H1 (cell line): ENCODE measurements at regions not wholly inside any gene's neighbourhood (a gene's known extent, or its start where the extent isn't known, plus 50 kb on each side); places are given as distances from the start of the nearest gene placed in this dataset.

Experiments
- CTCF ChIA-PET: fragments of 300-600 bp; sonication (Branson Sonifier 250); formaldehyde crosslinking; loops from one replicate; lab custom pipeline; 2021; ENCODE audit not compliant: partially characterized antibody; lab: Charles Lee
- POLR2A ChIA-PET: fragments of 300-600 bp; sonication (Branson Sonifier 250); formaldehyde crosslinking; loops from one replicate; lab custom pipeline; 2021; ENCODE audit warnings: inconsistent platforms; ENCODE audit not compliant: partially characterized antibody; lab: Charles Lee
- DNase-seq, 2 experiments: peaks; one replicate each; pipeline versions ENCODE4 v3.0.0 to v3.0.0-alpha.2; 2010 to 2022; ENCODE audit warnings: low spot score in 2 of 2, low read depth in 1 of 2, mixed read lengths in 1 of 2
- FAIRE-seq: peaks from 2 replicates; lab custom pipeline; 2011; peaks lifted over from hg19 to GRCh38; lab: Jason Lieb, UNC
- H2AFZ ChIP-seq: 2 replicates; pipeline ENCODE4 v1.8.1; 2012; ENCODE audit warnings: low read length, inconsistent platforms
- H2AK5ac ChIP-seq: 2 replicates; pipeline ENCODE4 v1.6.1; 2013; ENCODE audit warnings: low read depth, low read length
- H2BK120ac ChIP-seq: replicated peaks from 2 replicates; pipeline ENCODE3; 2013; ENCODE audit warnings: low read depth, low read length, inconsistent platforms
- H2BK12ac ChIP-seq: 2 replicates; pipeline ENCODE4 v1.6.1; 2013; ENCODE audit warnings: low read depth, low read length
- H2BK15ac ChIP-seq: 2 replicates; pipeline ENCODE4 v1.6.1; 2013; ENCODE audit warnings: low read length
- H2BK20ac ChIP-seq: 2 replicates; pipeline ENCODE4 v1.6.1; 2013; ENCODE audit warnings: low read length
- H2BK5ac ChIP-seq: 2 replicates; pipeline ENCODE4 v1.6.1; 2013; ENCODE audit warnings: low read depth, low read length
- H3K14ac ChIP-seq: 2 replicates; pipeline ENCODE4 v1.6.1; 2013; ENCODE audit warnings: inconsistent platforms; ENCODE audit not compliant: insufficient read length
- H3K18ac ChIP-seq: 2 replicates; pipeline ENCODE4 v1.6.1; 2013; ENCODE audit warnings: low read length; ENCODE audit errors: extremely low read depth
- H3K23ac ChIP-seq: 2 replicates; pipeline ENCODE4 v1.6.1; 2013; ENCODE audit warnings: inconsistent platforms; ENCODE audit not compliant: insufficient read length
- H3K23me2 ChIP-seq: 2 replicates; pipeline ENCODE4 v1.6.1; 2013; ENCODE audit warnings: low read depth, low read length
- H3K27ac ChIP-seq: 2 replicates; pipeline ENCODE4 v1.6.1; 2011; ENCODE audit warnings: low read depth, low read length, inconsistent platforms
- H3K27me3 ChIP-seq, 4 experiments: replicated peaks in 1 of 4; 1 replicate in 1 of 4; 2 replicates in 3 of 4; pipeline versions ENCODE4 v1.6.1 to v1.8.1; 2011 to 2013; ENCODE audit warnings: low read length in 3 of 4, mild to moderate bottlenecking in 3 of 4, inconsistent platforms in 2 of 4, mixed read lengths in 2 of 4, moderate library complexity in 1 of 4; ENCODE audit not compliant: control insufficient read depth in 3 of 4, insufficient read depth in 3 of 4; ENCODE audit errors: extremely low read depth in 1 of 4
- H3K36me3 ChIP-seq, 4 experiments: 2 replicates each; pipeline versions ENCODE4 v1.6.1 to v1.8.1; 2011 to 2013; ENCODE audit warnings: mild to moderate bottlenecking in 4 of 4, low read length in 3 of 4, moderate library complexity in 2 of 4, control low read depth in 1 of 4, inconsistent platforms in 1 of 4; ENCODE audit not compliant: insufficient read depth in 4 of 4, control insufficient read depth in 2 of 4
- H3K4ac ChIP-seq: replicated peaks from 2 replicates; pipeline ENCODE3; 2013; ENCODE audit warnings: low read length, low read depth, mixed read lengths, inconsistent platforms; ENCODE audit not compliant: insufficient read length
- H3K4me1 ChIP-seq, 4 experiments: replicated peaks in 1 of 4; 1 replicate in 1 of 4; 2 replicates in 3 of 4; pipeline versions ENCODE4 v1.6.1 to v1.8.1; 2011 to 2013; ENCODE audit warnings: low read length in 3 of 4, inconsistent platforms in 2 of 4, mixed read lengths in 1 of 4; ENCODE audit not compliant: insufficient read depth in 4 of 4, control insufficient read depth in 3 of 4
- H3K4me2 ChIP-seq, 2 experiments: 2 replicates each; pipeline versions ENCODE4 v1.6.1 to v1.8.1; 2011 to 2013; ENCODE audit warnings: low read depth in 2 of 2, low read length in 2 of 2, control low read depth in 1 of 2, inconsistent platforms in 1 of 2, mild to moderate bottlenecking in 1 of 2; ENCODE audit not compliant: insufficient read depth in 1 of 2
- H3K4me3 ChIP-seq, 4 experiments: fragments of 200-600, 300-600 bp in 1 of 4; sonication (generic), shearing (Covaris generic), sonication (Bioruptor Twin) in 1 of 4; 2 replicates each; pipeline versions ENCODE4 v1.5.1 to v1.8.1; 2011 to 2016; ENCODE audit warnings: low read length in 4 of 4, low read depth in 3 of 4, control low read depth in 2 of 4, inconsistent platforms in 2 of 4, mild to moderate bottlenecking in 2 of 4, mixed read lengths in 1 of 4, moderate library complexity in 1 of 4; ENCODE audit not compliant: insufficient read depth in 2 of 4; ENCODE audit errors: extremely low read depth in 1 of 4
- H3K56ac ChIP-seq: replicated peaks from 2 replicates; pipeline ENCODE3; 2013; ENCODE audit warnings: low read depth, mild to moderate bottlenecking, mixed read lengths, low read length, inconsistent platforms; ENCODE audit not compliant: insufficient read length
- H3K79me1 ChIP-seq: 2 replicates; pipeline ENCODE4 v1.6.1; 2013; ENCODE audit warnings: low read depth, low read length, control low read depth
- H3K79me2 ChIP-seq, 2 experiments: 2 replicates each; pipeline versions ENCODE4 v1.6.1 to v1.8.1; 2012 to 2013; ENCODE audit warnings: low read length in 2 of 2, mild to moderate bottlenecking in 2 of 2, inconsistent platforms in 1 of 2; ENCODE audit not compliant: insufficient read depth in 2 of 2, control insufficient read depth in 1 of 2
- H3K9ac ChIP-seq, 4 experiments: replicated peaks in 1 of 4; 1 replicate in 1 of 4; 2 replicates in 3 of 4; pipeline versions ENCODE4 v1.6.1 to v1.8.1; 2011 to 2013; ENCODE audit warnings: low read depth in 3 of 4, low read length in 3 of 4, control low read depth in 2 of 4, mild to moderate bottlenecking in 2 of 4, moderate library complexity in 2 of 4, inconsistent platforms in 1 of 4; ENCODE audit errors: extremely low read depth in 1 of 4
- H3K9me3 ChIP-seq, 2 experiments: 2 replicates each; pipeline versions ENCODE4 v1.6.1 to v1.8.1; 2012 to 2013; ENCODE audit warnings: mild to moderate bottlenecking in 2 of 2, moderate library complexity in 2 of 2, control low read depth in 1 of 2, inconsistent platforms in 1 of 2, low read depth in 1 of 2, low read length in 1 of 2, mixed read lengths in 1 of 2; ENCODE audit not compliant: insufficient read depth in 2 of 2
- H4K20me1 ChIP-seq, 2 experiments: replicated peaks in 1 of 2; 2 replicates each; pipeline versions ENCODE3 to v1.8.1; 2011 to 2013; ENCODE audit warnings: inconsistent platforms in 2 of 2, low read length in 2 of 2, mild to moderate bottlenecking in 1 of 2; ENCODE audit not compliant: insufficient read depth in 2 of 2, control insufficient read depth in 1 of 2
- H4K5ac ChIP-seq: 2 replicates; pipeline ENCODE4 v1.6.1; 2013; ENCODE audit warnings: low read length, low read depth, mixed read lengths, inconsistent platforms; ENCODE audit not compliant: insufficient read length
- H4K8ac ChIP-seq: 2 replicates; pipeline ENCODE4 v1.8.0; 2013; ENCODE audit warnings: mild to moderate bottlenecking, moderate library complexity, low read length, inconsistent platforms; ENCODE audit not compliant: insufficient read depth; ENCODE audit errors: extremely low read depth
- H4K91ac ChIP-seq: replicated peaks from 2 replicates; pipeline ENCODE3; 2013; ENCODE audit warnings: low read length, mixed read lengths, inconsistent platforms; ENCODE audit not compliant: insufficient read length
- EP300 ChIP-seq, 2 experiments: IDR thresholded peaks; 1 replicate in 1 of 2; 2 replicates in 1 of 2; pipeline ENCODE4 v1.6.1; 2011 to 2012; ENCODE audit warnings: low read depth in 2 of 2, low read length in 2 of 2, mild to moderate bottlenecking in 2 of 2, borderline replicate concordance in 1 of 2, inconsistent platforms in 1 of 2, moderate library complexity in 1 of 2
- EZH2 ChIP-seq: fragments of 200-600 bp; sonication (generic); IDR thresholded peaks from 2 replicates; pipeline ENCODE4 v1.7.1; 2012; ENCODE audit warnings: low read depth, mild to moderate bottlenecking, moderate library complexity, low read length, inconsistent platforms; ENCODE audit not compliant: severe bottlenecking
- POU5F1 ChIP-seq: IDR thresholded peaks from 2 replicates; pipeline ENCODE4 v1.6.1; 2011; ENCODE audit warnings: low read depth, mild to moderate bottlenecking, low read length, moderate library complexity
- SUZ12 ChIP-seq: fragments of 200-600 bp; sonication (generic); IDR thresholded peaks from 2 replicates; pipeline ENCODE4 v1.6.1; 2012; ENCODE audit warnings: mild to moderate bottlenecking, inconsistent platforms, low read length, moderate library complexity, mixed read lengths
- TEAD4 ChIP-seq: IDR thresholded peaks from 2 replicates; pipeline ENCODE4 v1.6.1; 2012; ENCODE audit warnings: low read depth, low read length, inconsistent platforms, mixed read lengths
- TF ChIP-seq, protein P1 (sequence below): IDR thresholded peaks from 2 replicates; pipeline ENCODE4 v1.6.1; 2012; ENCODE audit warnings: inconsistent platforms
- TF ChIP-seq, protein P2 (sequence below): IDR thresholded peaks from 2 replicates; pipeline ENCODE4 v1.6.1; 2012; ENCODE audit warnings: inconsistent platforms

GRCh38 chr1:188729039-188729438 lies 1748.6 kb downstream of the BRINP3 start:
- POLR2A ChIA-PET, result no interaction called here
- TF ChIP-seq EP300 (IDR thresholded peaks at IDR 0.05; ENCODE audit: borderline replicate concordance in 1 of 2, low read depth in 2 of 2, low read length in 2 of 2), result no peak
- TF ChIP-seq TEAD4, result no peak
- no peak for TF ChIP-seq EZH2
- TF ChIP-seq SUZ12, result no peak
- TF ChIP-seq, protein P1, sequence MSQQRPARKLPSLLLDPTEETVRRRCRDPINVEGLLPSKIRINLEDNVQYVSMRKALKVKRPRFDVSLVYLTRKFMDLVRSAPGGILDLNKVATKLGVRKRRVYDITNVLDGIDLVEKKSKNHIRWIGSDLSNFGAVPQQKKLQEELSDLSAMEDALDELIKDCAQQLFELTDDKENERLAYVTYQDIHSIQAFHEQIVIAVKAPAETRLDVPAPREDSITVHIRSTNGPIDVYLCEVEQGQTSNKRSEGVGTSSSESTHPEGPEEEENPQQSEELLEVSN, result no peak
- TF ChIP-seq POU5F1, result no peak
- TF ChIP-seq, protein P2, sequence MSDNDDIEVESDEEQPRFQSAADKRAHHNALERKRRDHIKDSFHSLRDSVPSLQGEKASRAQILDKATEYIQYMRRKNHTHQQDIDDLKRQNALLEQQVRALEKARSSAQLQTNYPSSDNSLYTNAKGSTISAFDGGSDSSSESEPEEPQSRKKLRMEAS, result no peak
- H2BK15ac ChIP-seq, result no peak overlapping the region
- no peaks in the 10 kb centered on the region for H3K79me2 ChIP-seq
- no peak overlapping the region for H4K8ac ChIP-seq
- no peak overlapping the region for H2BK120ac ChIP-seq
- DNase-seq, result no peak
- H2AK5ac ChIP-seq, result no peak overlapping the region
- H4K91ac ChIP-seq, result no peak overlapping the region
- no peak overlapping the region for H3K56ac ChIP-seq
- H2BK5ac ChIP-seq, result no peak overlapping the region
- no peak overlapping the region for H2BK12ac ChIP-seq
- no peaks in the 10 kb centered on the region for H4K20me1 ChIP-seq
- no peak overlapping the region for H3K9ac ChIP-seq
- H3K23me2 ChIP-seq, result no peaks in the 10 kb centered on the region
- H3K4ac ChIP-seq, result no peak overlapping the region
- no peaks in the 10 kb centered on the region for H3K27me3 ChIP-seq
- H4K5ac ChIP-seq, result no peak overlapping the region
- no peaks in the 10 kb centered on the region for H3K36me3 ChIP-seq
- H2AFZ ChIP-seq, result no peak overlapping the region
- CTCF ChIA-PET, result no interaction called here
- no peak for FAIRE-seq
- no peak overlapping the region for H3K4me3 ChIP-seq
- H3K4me2 ChIP-seq, result no peak overlapping the region
- H3K14ac ChIP-seq, result no peak overlapping the region
- no peaks in the 10 kb centered on the region for H3K9me3 ChIP-seq
- H3K23ac ChIP-seq, result no peak overlapping the region
- H3K27ac ChIP-seq, result no peak overlapping the region
- no peaks in the 10 kb centered on the region for H3K79me1 ChIP-seq
- H2BK20ac ChIP-seq, result no peak overlapping the region
- no peak overlapping the region for H3K18ac ChIP-seq
- H3K4me1 ChIP-seq, result no peaks in the 10 kb centered on the region
